Endothelial cell of umbilical vein (primary cell): ENCODE measurements at regions not wholly inside any gene's neighbourhood (a gene's known extent, or its start where the extent isn't known, plus 50 kb on each side); places are given as distances from the start of the nearest gene placed in this dataset.

Experiments used
- BruUV-seq: library from RNA; stranded (reverse); fragments of 400-500 nt; replicated peaks from 2 replicates; lab custom pipeline; 2021; lab: Mats Ljungman, UMichigan
- CTCF ChIA-PET: fragments of 300-600, 350-600 bp; sonication (Branson Sonifier 250); formaldehyde crosslinking; loops from one replicate; lab custom pipeline; 2021; ENCODE audit warnings: antibody characterized with exemption, inconsistent platforms; lab: Charles Lee
- POLR2A ChIA-PET: fragments of 300-600, 350-600 bp; sonication (Branson Sonifier 250); formaldehyde crosslinking; loops from one replicate; lab custom pipeline; 2021; ENCODE audit warnings: antibody characterized with exemption, inconsistent platforms; lab: Charles Lee
- DNase-seq: peaks from one replicate; pipeline ENCODE4 v3.0.0-alpha.2; 2011; ENCODE audit warnings: low read depth, low spot score
- FAIRE-seq: peaks from 2 replicates; lab custom pipeline; 2011; peaks lifted over from hg19 to GRCh38; lab: Jason Lieb, UNC
- H2AFZ ChIP-seq: 2 replicates; pipeline ENCODE4 v1.6.0; 2012; ENCODE audit warnings: low read depth, low read length, control low read depth, inconsistent platforms
- H3K27ac ChIP-seq: 2 replicates; pipeline ENCODE4 v1.5.1; 2011; ENCODE audit warnings: low read depth, mild to moderate bottlenecking, control low read depth, low read length, moderate library complexity; ENCODE audit not compliant: insufficient read depth
- H3K27me3 ChIP-seq, 2 experiments: 2 replicates each; pipeline versions ENCODE4 v1.6.0 to v1.6.1; 2011; ENCODE audit warnings: low read length in 2 of 2, mixed read lengths in 1 of 2; ENCODE audit not compliant: control insufficient read depth in 2 of 2, insufficient read depth in 2 of 2
- H3K36me3 ChIP-seq, 2 experiments: 2 replicates in 1 of 2; 3 replicates in 1 of 2; pipeline ENCODE4 v1.5.1; 2011; ENCODE audit warnings: low read length in 2 of 2, mild to moderate bottlenecking in 1 of 2, moderate library complexity in 1 of 2; ENCODE audit not compliant: control insufficient read depth in 2 of 2, insufficient read depth in 2 of 2; ENCODE audit errors: extremely low read depth in 1 of 2
- H3K4me1 ChIP-seq: 3 replicates; pipeline ENCODE4 v1.5.1; 2011; ENCODE audit warnings: mild to moderate bottlenecking, low read length; ENCODE audit not compliant: control insufficient read depth, insufficient read depth; ENCODE audit errors: extremely low read depth
- H3K4me2 ChIP-seq: 2 replicates; pipeline ENCODE4 v1.6.1; 2011; ENCODE audit warnings: low read length, control low read depth, mixed read lengths; ENCODE audit not compliant: insufficient read depth
- H3K4me3 ChIP-seq, 3 experiments: fragments of 200-600 bp in 1 of 3; sonication (generic), shearing (Covaris generic) in 1 of 3; replicated peaks in 1 of 3; 2 replicates each; pipeline ENCODE4 v1.5.1; 2011 to 2016; ENCODE audit warnings: control low read depth in 3 of 3, low read length in 3 of 3, mild to moderate bottlenecking in 2 of 3, inconsistent platforms in 1 of 3, low read depth in 1 of 3, moderate library complexity in 1 of 3; ENCODE audit not compliant: insufficient read depth in 1 of 3
- H3K79me2 ChIP-seq: 2 replicates; pipeline ENCODE4 v1.6.0; 2012; ENCODE audit warnings: low read length, inconsistent platforms; ENCODE audit not compliant: control insufficient read depth, insufficient read depth
- H3K9ac ChIP-seq: replicated peaks from 2 replicates; pipeline ENCODE3; 2011; ENCODE audit warnings: low read length, control low read depth; ENCODE audit not compliant: insufficient read depth; ENCODE audit errors: extremely low read depth
- H3K9me1 ChIP-seq: replicated peaks from 3 replicates; pipeline ENCODE4 v1.6.0; 2011; ENCODE audit warnings: mild to moderate bottlenecking, low read length; ENCODE audit not compliant: control insufficient read depth, insufficient read depth; ENCODE audit errors: extremely low read depth
- H3K9me3 ChIP-seq: replicated peaks from 2 replicates; pipeline ENCODE4 v1.5.1; 2012; ENCODE audit warnings: low read length, inconsistent platforms; ENCODE audit not compliant: control insufficient read depth, insufficient read depth
- H4K20me1 ChIP-seq: replicated peaks from 2 replicates; pipeline ENCODE3; 2011; ENCODE audit warnings: mild to moderate bottlenecking, low read length; ENCODE audit not compliant: control insufficient read depth, insufficient read depth; ENCODE audit errors: extremely low read depth
- EZH2 ChIP-seq: IDR thresholded peaks from 2 replicates; pipeline ENCODE4 v1.6.1; 2012; ENCODE audit warnings: borderline replicate concordance, low read depth, mild to moderate bottlenecking, moderate library complexity, low read length, inconsistent platforms; ENCODE audit not compliant: severe bottlenecking
- FOS ChIP-seq: IDR thresholded peaks from 2 replicates; pipeline ENCODE4 v1.6.1; 2011; ENCODE audit warnings: mild to moderate bottlenecking, low read length, moderate library complexity, borderline replicate concordance; ENCODE audit not compliant: insufficient read depth
- GATA2 ChIP-seq: IDR thresholded peaks from 2 replicates; pipeline ENCODE4 v1.7.0; 2011; ENCODE audit warnings: low read depth, mild to moderate bottlenecking, moderate library complexity, mixed read lengths, low read length; ENCODE audit not compliant: insufficient read length, insufficient read depth
- JUN ChIP-seq: IDR thresholded peaks from 2 replicates; pipeline ENCODE4 v1.6.1; 2011; ENCODE audit warnings: borderline replicate concordance, low read depth; ENCODE audit not compliant: insufficient read length, insufficient read depth
- MYC ChIP-seq: IDR thresholded peaks from one replicate; pipeline ENCODE4 v1.6.1; 2011; ENCODE audit warnings: mild to moderate bottlenecking, low read depth, low read length
- POLR2A ChIP-seq: IDR thresholded peaks from 2 replicates; pipeline ENCODE4 v1.6.1; 2012; ENCODE audit warnings: low read depth, mild to moderate bottlenecking, control low read depth, low read length
- POLR2AphosphoS5 ChIP-seq: IDR thresholded peaks from 2 replicates; pipeline ENCODE4 v1.6.1; 2012; ENCODE audit warnings: low read depth, mild to moderate bottlenecking, control low read depth, low read length, moderate library complexity; ENCODE audit not compliant: insufficient read depth
- dilution Hi-C: fragments of 300-500 bp; cut with MboI; formaldehyde crosslinking; loops from one replicate; pipeline ENCODE4 v1.15.0; 2019; ENCODE audit warnings: low sequenced_read_pairs; ENCODE audit not compliant: extremely low pct_ligation_motif_present
- intact Hi-C: fragments of 100-400 bp; cut with micrococcal nuclease; formaldehyde crosslinking; loops from one replicate; pipeline ENCODE4 v1.10.0; 2022
- TF ChIP-seq, protein P1 (sequence below): IDR thresholded peaks from 2 replicates; pipeline ENCODE4 v1.6.1; 2011; ENCODE audit not compliant: insufficient read depth, insufficient read length
- TF ChIP-seq, protein P2 (sequence below), 2 donors: IDR thresholded peaks; 1 replicate in 1 of 2; 2 replicates in 1 of 2; pipeline ENCODE4 v1.5.1; 2011; ENCODE audit warnings: low read length in 2 of 2, mild to moderate bottlenecking in 2 of 2, moderate library complexity in 2 of 2, control low read depth in 1 of 2, inconsistent platforms in 1 of 2, low read depth in 1 of 2; ENCODE audit not compliant: insufficient read depth in 1 of 2; ENCODE audit errors: extremely low read depth in 1 of 2

GRCh38 chr10:64648915-64649314, 1127.7 kb downstream of the REEP3 start:
- FAIRE-seq (no peak), DNase-seq (no peak)
- Histone ChIP-seq H3K4me1 (no peaks in the 10 kb centered on the region), H3K9me3 (no peaks in the 10 kb centered on the region), H3K36me3 (no peaks in the 10 kb centered on the region), H3K4me2 (no peak overlapping the region), H2AFZ (no peak overlapping the region), H3K27ac (no peak overlapping the region), H3K27me3 (no peaks in the 10 kb centered on the region), H3K79me2 (no peaks in the 10 kb centered on the region), H3K9me1 (no peaks in the 10 kb centered on the region), H3K9ac (no peak overlapping the region), H4K20me1 (no peaks in the 10 kb centered on the region), H3K4me3 (no peak overlapping the region)
- dilution Hi-C loops (no loop called here), intact Hi-C loops (no loop called here)
- ChIA-PET CTCF (no interaction called here), POLR2A (no interaction called here)
- TF ChIP-seq, protein P1, sequence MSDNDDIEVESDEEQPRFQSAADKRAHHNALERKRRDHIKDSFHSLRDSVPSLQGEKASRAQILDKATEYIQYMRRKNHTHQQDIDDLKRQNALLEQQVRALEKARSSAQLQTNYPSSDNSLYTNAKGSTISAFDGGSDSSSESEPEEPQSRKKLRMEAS, result no peak
- TF ChIP-seq JUN, result no peak
- BruUV-seq, result no TSS peak

- no peaks in the 10 kb centered on the region for H4K20me1 ChIP-seq
- dilution Hi-C loops (no loop called here), intact Hi-C loops (no loop called here)
- DNase-seq (no peak), FAIRE-seq (no peak)
- no peaks in the 10 kb centered on the region for H3K79me2 ChIP-seq
- no peak overlapping the region for H3K4me3 ChIP-seq
- BruUV-seq, result no TSS peak
- H3K4me1 ChIP-seq, result no peaks in the 10 kb centered on the region
- no peak overlapping the region for H2AFZ ChIP-seq
- ChIA-PET POLR2A (no interaction called here), CTCF (no interaction called here)
- H3K9ac ChIP-seq, result no peak overlapping the region
- H3K9me1 ChIP-seq, result no peaks in the 10 kb centered on the region
- H3K9me3 ChIP-seq, result no peaks in the 10 kb centered on the region
- H3K4me2 ChIP-seq, result no peak overlapping the region
- no peaks in the 10 kb centered on the region for H3K36me3 ChIP-seq
- no peak overlapping the region for H3K27ac ChIP-seq
- TF ChIP-seq POLR2A, result no peak
- TF ChIP-seq POLR2AphosphoS5, result no peak
- no peak for TF ChIP-seq GATA2
- no peak for TF ChIP-seq FOS
- no peak for TF ChIP-seq EZH2
- TF ChIP-seq, protein P2, sequence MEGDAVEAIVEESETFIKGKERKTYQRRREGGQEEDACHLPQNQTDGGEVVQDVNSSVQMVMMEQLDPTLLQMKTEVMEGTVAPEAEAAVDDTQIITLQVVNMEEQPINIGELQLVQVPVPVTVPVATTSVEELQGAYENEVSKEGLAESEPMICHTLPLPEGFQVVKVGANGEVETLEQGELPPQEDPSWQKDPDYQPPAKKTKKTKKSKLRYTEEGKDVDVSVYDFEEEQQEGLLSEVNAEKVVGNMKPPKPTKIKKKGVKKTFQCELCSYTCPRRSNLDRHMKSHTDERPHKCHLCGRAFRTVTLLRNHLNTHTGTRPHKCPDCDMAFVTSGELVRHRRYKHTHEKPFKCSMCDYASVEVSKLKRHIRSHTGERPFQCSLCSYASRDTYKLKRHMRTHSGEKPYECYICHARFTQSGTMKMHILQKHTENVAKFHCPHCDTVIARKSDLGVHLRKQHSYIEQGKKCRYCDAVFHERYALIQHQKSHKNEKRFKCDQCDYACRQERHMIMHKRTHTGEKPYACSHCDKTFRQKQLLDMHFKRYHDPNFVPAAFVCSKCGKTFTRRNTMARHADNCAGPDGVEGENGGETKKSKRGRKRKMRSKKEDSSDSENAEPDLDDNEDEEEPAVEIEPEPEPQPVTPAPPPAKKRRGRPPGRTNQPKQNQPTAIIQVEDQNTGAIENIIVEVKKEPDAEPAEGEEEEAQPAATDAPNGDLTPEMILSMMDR (IDR thresholded peaks at IDR 0.05; ENCODE audit: extremely low read depth in 1 of 2, insufficient read depth in 1 of 2, low read depth in 1 of 2, low read length in 2 of 2), result no peak
- no peak for TF ChIP-seq MYC
- TF ChIP-seq JUN, result no peak
- TF ChIP-seq, protein P1, result no peak
- no peaks in the 10 kb centered on the region for H3K27me3 ChIP-seq
These were observed 1137.3 kb downstream of the REEP3 start for GRCh38 chr10:64658528-64658927.
